Testis (tissue), 2 donors: ENCODE measurements at regions not wholly inside any gene's neighbourhood (a gene's known extent, or its start where the extent isn't known, plus 50 kb on each side); places are given as distances from the start of the nearest gene placed in this dataset.

Experiments
- CTCF ChIP-seq, 3 experiments: fragments of 450-650 bp in 2 of 3; fragments of 200-600 bp in 1 of 3; sonication (generic) in 1 of 3; IDR thresholded peaks; one replicate each; pipeline ENCODE4 v1.5.1; 2016 to 2019; ENCODE audit warnings: antibody characterized with exemption in 3 of 3, mild to moderate bottlenecking in 2 of 3, moderate library complexity in 1 of 3
- POLR2A ChIP-seq: fragments of 450-650 bp; IDR thresholded peaks from one replicate; pipeline ENCODE4 v1.6.1; 2017; ENCODE audit warnings: antibody characterized with exemption, mild to moderate bottlenecking, moderate library complexity

GRCh38 chr1:30185313-30185712 lies 538.1 kb downstream of the MATN1 start:
- no peak for TF ChIP-seq CTCF (IDR thresholded peaks at IDR 0.05)
- TF ChIP-seq POLR2A = no peak
